ENCODE measurements at regions not wholly inside any gene's neighbourhood (a gene's known extent, or its start where the extent isn't known, plus 50 kb on each side); places are given as distances from the start of the nearest gene placed in this dataset.
A peak's percentile ranks its signal among the peaks of the same experiment; 100 is the strongest.

DNA sequence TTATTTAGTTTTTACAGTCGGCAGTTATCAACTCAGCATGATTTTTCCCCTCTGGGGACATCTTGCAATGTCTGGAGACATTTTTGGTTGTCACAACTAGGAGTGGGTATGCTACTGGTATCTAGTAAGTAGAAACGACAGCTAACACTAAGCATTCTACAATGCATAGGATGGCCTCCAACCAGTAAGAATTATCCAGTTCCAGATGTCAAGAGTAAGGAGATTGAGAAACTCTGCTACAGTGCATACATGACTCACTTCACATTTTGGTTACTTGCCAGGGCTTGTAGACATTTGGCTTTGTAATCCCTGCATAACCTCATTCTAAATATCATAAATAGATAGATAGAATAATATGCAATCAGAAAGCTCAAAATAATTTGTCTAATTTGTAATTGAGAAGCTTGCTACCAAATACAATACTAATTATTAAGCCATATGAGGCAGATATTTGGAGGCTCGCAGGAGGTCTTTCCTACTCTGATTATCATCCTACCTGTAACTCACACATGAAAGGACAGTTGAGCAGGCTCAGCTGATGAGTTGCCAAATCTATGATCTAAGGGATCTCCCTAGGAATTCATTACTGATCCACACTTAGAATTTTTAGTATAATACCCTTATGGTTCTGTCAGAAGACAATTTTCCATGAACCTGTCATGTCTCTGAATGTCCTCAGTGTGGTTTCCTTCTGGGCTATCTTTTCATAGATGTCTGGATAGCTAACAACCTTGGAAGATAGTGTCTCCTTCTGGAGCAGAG is 346.9 kb upstream of the TLE4 start:
- no peak for DNase-seq (ENCODE audit: low spot score)
- TF ChIP-seq, protein P1, sequence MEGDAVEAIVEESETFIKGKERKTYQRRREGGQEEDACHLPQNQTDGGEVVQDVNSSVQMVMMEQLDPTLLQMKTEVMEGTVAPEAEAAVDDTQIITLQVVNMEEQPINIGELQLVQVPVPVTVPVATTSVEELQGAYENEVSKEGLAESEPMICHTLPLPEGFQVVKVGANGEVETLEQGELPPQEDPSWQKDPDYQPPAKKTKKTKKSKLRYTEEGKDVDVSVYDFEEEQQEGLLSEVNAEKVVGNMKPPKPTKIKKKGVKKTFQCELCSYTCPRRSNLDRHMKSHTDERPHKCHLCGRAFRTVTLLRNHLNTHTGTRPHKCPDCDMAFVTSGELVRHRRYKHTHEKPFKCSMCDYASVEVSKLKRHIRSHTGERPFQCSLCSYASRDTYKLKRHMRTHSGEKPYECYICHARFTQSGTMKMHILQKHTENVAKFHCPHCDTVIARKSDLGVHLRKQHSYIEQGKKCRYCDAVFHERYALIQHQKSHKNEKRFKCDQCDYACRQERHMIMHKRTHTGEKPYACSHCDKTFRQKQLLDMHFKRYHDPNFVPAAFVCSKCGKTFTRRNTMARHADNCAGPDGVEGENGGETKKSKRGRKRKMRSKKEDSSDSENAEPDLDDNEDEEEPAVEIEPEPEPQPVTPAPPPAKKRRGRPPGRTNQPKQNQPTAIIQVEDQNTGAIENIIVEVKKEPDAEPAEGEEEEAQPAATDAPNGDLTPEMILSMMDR (IDR thresholded peaks at IDR 0.05; ENCODE audit: borderline replicate concordance, control extremely low read depth, extremely low read depth, insufficient read depth, missing control alignments) = no peak
- in situ Hi-C loops (cut with MboI; ENCODE audit: low sequenced_read_pairs, unreplicated experiment) = no loop called here

DNA sequence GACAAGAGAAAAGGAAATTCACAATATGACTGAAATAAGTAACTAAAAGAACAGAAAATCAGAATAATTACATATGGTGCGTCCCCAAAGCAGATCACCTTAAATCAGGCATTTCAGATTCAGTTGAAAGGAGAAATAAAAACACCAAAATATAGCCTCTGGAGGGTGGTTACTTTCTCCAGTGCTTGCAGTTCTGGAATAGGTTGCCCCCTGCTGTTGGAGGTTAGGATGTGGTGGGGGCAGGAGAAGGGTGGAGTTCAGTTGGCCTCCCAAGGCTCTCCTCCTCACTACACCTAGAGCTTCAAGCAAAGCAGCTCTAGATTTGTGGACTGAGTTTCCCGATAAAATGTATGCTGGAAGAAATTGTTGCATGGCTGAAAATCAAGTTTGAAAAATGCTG is 338.2 kb upstream of the TLE4 start:
- DNase-seq (ENCODE audit: low spot score) = peak; percentile 13
- in situ Hi-C loops (cut with MboI; ENCODE audit: low sequenced_read_pairs, unreplicated experiment) = no loop called here
- TF ChIP-seq, protein P1 (IDR thresholded peaks at IDR 0.05; ENCODE audit: borderline replicate concordance, control extremely low read depth, extremely low read depth, insufficient read depth, missing control alignments) = no peak

DNA sequence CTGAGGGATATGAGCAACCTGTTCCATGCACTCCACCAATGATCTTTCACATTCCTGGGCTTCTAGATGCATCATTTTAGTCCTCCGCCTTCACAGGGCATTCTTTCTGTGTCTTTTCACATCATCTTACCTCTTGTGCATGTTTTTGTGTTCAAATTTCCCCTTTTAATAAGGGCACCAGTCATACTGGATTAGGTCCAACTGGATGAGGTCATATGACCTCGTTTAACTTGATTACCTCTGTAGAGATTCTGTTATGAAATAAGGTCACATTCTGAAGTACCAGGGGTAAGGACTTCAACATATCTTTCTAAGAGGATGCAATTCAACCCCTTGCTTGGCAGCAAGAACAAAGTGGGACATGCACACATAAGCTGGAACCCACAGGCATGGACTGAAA is 335.3 kb upstream of the TLE4 start:
- TF ChIP-seq, protein P1 (IDR thresholded peaks at IDR 0.05; ENCODE audit: borderline replicate concordance, control extremely low read depth, extremely low read depth, insufficient read depth, missing control alignments) = no peak
- DNase-seq (ENCODE audit: low spot score) = no peak
- in situ Hi-C loops (cut with MboI; ENCODE audit: low sequenced_read_pairs, unreplicated experiment) = no loop called here

DNA sequence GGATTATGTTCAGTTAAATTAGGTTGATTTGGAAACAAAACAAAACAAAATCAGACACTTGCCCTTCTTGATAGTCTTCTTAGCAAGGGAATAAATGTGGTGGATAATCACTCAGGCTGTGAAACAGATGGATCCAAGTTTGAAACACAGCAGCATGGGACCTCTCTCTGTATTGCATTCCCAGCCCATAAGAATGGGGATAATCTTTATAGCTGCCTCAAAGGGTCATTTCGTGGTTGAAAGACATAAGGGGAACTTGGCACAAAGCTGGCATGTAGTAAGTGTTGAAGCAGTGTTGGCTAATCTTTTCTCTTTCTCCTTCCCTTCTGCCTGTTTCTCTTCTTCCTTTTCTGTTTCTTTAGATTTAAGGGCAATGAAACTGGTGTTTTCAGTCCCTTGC is 333.9 kb upstream of the TLE4 start:
- TF ChIP-seq, protein P1 (IDR thresholded peaks at IDR 0.05; ENCODE audit: borderline replicate concordance, control extremely low read depth, extremely low read depth, insufficient read depth, missing control alignments) = no peak
- in situ Hi-C loops (cut with MboI; ENCODE audit: low sequenced_read_pairs, unreplicated experiment) = no loop called here
- no peak for DNase-seq (ENCODE audit: low spot score)

DNA sequence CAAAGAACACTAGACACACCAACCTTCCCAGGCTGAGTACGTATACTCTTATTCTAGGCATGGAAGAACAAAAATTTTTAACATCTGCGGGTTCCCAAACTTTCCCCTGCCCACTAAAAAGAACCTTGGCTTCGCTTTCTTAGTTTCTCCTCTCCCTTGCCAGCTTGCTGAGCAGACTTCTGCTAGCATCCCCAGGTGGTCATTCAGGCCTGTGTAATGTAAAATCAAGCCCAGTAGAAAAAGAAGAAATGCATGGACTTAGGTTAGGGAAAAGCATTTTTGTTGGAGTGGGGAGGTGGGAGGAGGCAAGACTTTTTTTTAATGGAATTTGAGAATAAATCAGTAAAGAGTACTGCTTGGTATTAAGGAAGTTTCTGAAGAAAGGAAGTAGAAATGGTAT is 331.0 kb upstream of the TLE4 start:
- DNase-seq (ENCODE audit: low spot score) = no peak
- TF ChIP-seq, protein P1 (IDR thresholded peaks at IDR 0.05; ENCODE audit: borderline replicate concordance, control extremely low read depth, extremely low read depth, insufficient read depth, missing control alignments) = no peak
- in situ Hi-C loops (cut with MboI; ENCODE audit: low sequenced_read_pairs, unreplicated experiment) = no loop called here

DNA sequence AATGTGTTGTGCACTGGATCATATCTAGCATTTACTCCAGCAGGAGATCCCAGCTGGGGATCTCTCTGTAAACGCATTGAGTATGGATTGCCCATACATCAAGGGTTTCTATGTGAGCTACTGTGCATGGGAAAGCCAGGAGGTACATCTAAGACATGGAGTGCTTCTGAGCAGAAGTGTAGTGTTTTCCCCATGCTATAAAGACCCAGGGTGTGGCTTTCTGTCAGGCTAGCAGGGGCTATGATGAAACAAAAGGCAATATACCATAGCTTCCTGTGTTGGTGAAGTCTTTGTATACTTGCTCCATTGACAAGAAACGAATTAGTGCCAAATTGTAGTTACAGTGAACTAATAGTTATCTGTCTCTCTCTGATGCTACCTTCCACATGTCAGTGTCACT is 329.3 kb upstream of the TLE4 start:
- DNase-seq (ENCODE audit: low spot score) = no peak
- in situ Hi-C loops (cut with MboI; ENCODE audit: low sequenced_read_pairs, unreplicated experiment) = no loop called here
- TF ChIP-seq, protein P1 (IDR thresholded peaks at IDR 0.05; ENCODE audit: borderline replicate concordance, control extremely low read depth, extremely low read depth, insufficient read depth, missing control alignments) = no peak
